IMR-90 (cell line): ENCODE measurements at regions not wholly inside any gene's neighbourhood (a gene's known extent, or its start where the extent isn't known, plus 50 kb on each side); places are given as distances from the start of the nearest gene placed in this dataset.

ENCODE experiments used
- ATAC-seq: fragments of 200-7000 bp; cut with Tn5 transposase; 2 replicates; pipeline ENCODE4 v1.9.1; 2020; ENCODE audit warnings: low read depth, mild to moderate bottlenecking, moderate library complexity
- BruUV-seq: library from RNA; stranded (reverse); fragments of 400-500 nt; replicated peaks from 2 replicates; lab custom pipeline; 2021; lab: Mats Ljungman, UMichigan
- CTCF ChIA-PET: fragments of 300-600 bp; formaldehyde crosslinking; extraction: SDS; loops from one replicate; lab custom pipeline; 2021; ENCODE audit warnings: antibody characterized with exemption; lab: Yijun Ruan, JAX
- POLR2A ChIA-PET: fragments of 300-600 bp; sonication (Branson Sonifier 250); formaldehyde crosslinking; loops from one replicate; lab custom pipeline; 2022; ENCODE audit warnings: antibody characterized with exemption; ENCODE audit not compliant: unreplicated experiment; lab: Charles Lee
- DNase-seq: peaks from one replicate; pipeline ENCODE4 v3.0.0; 2013
- H2AFZ ChIP-seq: replicated peaks from 2 replicates; pipeline ENCODE3; 2013; ENCODE audit warnings: low read length, mild to moderate bottlenecking; ENCODE audit not compliant: poor library complexity
- H2AK5ac ChIP-seq: 2 replicates; pipeline ENCODE4 v1.6.1; 2013; ENCODE audit warnings: low read depth, low read length, inconsistent platforms
- H2AK9ac ChIP-seq: replicated peaks from 2 replicates; pipeline ENCODE3; 2013; ENCODE audit warnings: mild to moderate bottlenecking, low read depth, low read length, moderate library complexity; ENCODE audit not compliant: poor library complexity
- H2BK120ac ChIP-seq: 2 replicates; pipeline ENCODE4 v1.6.1; 2013; ENCODE audit warnings: low read depth, low read length, inconsistent platforms
- H2BK15ac ChIP-seq: 3 replicates; pipeline ENCODE4 v1.6.1; 2013; ENCODE audit warnings: low read depth, low read length, inconsistent platforms
- H2BK20ac ChIP-seq: 2 replicates; pipeline ENCODE4 v1.6.1; 2013; ENCODE audit warnings: low read depth, mild to moderate bottlenecking, inconsistent platforms, low read length, moderate library complexity
- H2BK5ac ChIP-seq: 2 replicates; pipeline ENCODE4 v1.6.1; 2013; ENCODE audit warnings: mild to moderate bottlenecking, low read depth, low read length, inconsistent platforms; ENCODE audit not compliant: poor library complexity, severe bottlenecking
- H3K14ac ChIP-seq: replicated peaks from 2 replicates; pipeline ENCODE4 v1.6.1; 2013; ENCODE audit warnings: low read depth, low read length, inconsistent platforms
- H3K18ac ChIP-seq: 2 replicates; pipeline ENCODE4 v1.6.1; 2013; ENCODE audit warnings: low read depth, low read length, control low read depth
- H3K23ac ChIP-seq: 2 replicates; pipeline ENCODE4 v1.6.1; 2013; ENCODE audit warnings: low read depth, low read length, inconsistent platforms
- H3K27ac ChIP-seq: 2 replicates; pipeline ENCODE4 v1.5.1; 2013; ENCODE audit warnings: mild to moderate bottlenecking, control low read depth, low read length; ENCODE audit not compliant: insufficient read depth
- H3K27me3 ChIP-seq: 2 replicates; pipeline ENCODE4 v1.6.1; 2013; ENCODE audit warnings: low read length; ENCODE audit not compliant: control insufficient read depth, insufficient read depth
- H3K36me3 ChIP-seq: 2 replicates; pipeline ENCODE4 v1.6.1; 2013; ENCODE audit warnings: low read length, mixed read lengths; ENCODE audit not compliant: control insufficient read depth, insufficient read depth
- H3K4ac ChIP-seq: 2 replicates; pipeline ENCODE4 v1.6.1; 2013; ENCODE audit warnings: low read depth, low read length, inconsistent platforms
- H3K4me1 ChIP-seq: 2 replicates; pipeline ENCODE4 v1.6.1; 2013; ENCODE audit warnings: low read length, mixed read lengths; ENCODE audit not compliant: control insufficient read depth, insufficient read depth
- H3K4me2 ChIP-seq: 2 replicates; pipeline ENCODE4 v1.6.1; 2013; ENCODE audit warnings: low read depth, mild to moderate bottlenecking, control low read depth, low read length, moderate library complexity
- H3K4me3 ChIP-seq: 2 replicates; pipeline ENCODE4 v1.5.1; 2013; ENCODE audit warnings: low read depth, mild to moderate bottlenecking, control low read depth, low read length, moderate library complexity; ENCODE audit not compliant: insufficient read depth
- H3K56ac ChIP-seq: 2 replicates; pipeline ENCODE4 v1.6.1; 2013; ENCODE audit warnings: low read length, inconsistent platforms; ENCODE audit not compliant: insufficient read depth; ENCODE audit errors: extremely low read depth
- H3K79me1 ChIP-seq, 2 experiments: 2 replicates each; pipeline ENCODE4 v1.6.1; 2013; ENCODE audit warnings: low read length in 2 of 2, inconsistent platforms in 1 of 2, low read depth in 1 of 2
- H3K9ac ChIP-seq: 2 replicates; pipeline ENCODE4 v1.6.1; 2013; ENCODE audit warnings: low read depth, low read length, control low read depth
- H3K9me1 ChIP-seq: 2 replicates; pipeline ENCODE4 v1.6.1; 2013; ENCODE audit warnings: low read length, inconsistent platforms; ENCODE audit not compliant: insufficient read depth
- H3K9me3 ChIP-seq: 2 replicates; pipeline ENCODE4 v1.6.1; 2013; ENCODE audit warnings: low read length; ENCODE audit not compliant: control insufficient read depth, insufficient read depth
- H4K20me1 ChIP-seq: 2 replicates; pipeline ENCODE4 v1.6.1; 2013; ENCODE audit warnings: low read length, inconsistent platforms; ENCODE audit not compliant: insufficient read depth
- H4K5ac ChIP-seq: 2 replicates; pipeline ENCODE4 v1.6.1; 2013; ENCODE audit warnings: mild to moderate bottlenecking, low read depth, low read length, control low read depth
- H4K8ac ChIP-seq, 2 experiments: 2 replicates each; pipeline ENCODE4 v1.6.1; 2013; ENCODE audit warnings: low read depth in 2 of 2, low read length in 2 of 2, control low read depth in 1 of 2, inconsistent platforms in 1 of 2
- H4K91ac ChIP-seq: 2 replicates; pipeline ENCODE4 v1.6.1; 2013; ENCODE audit warnings: low read depth, low read length, inconsistent platforms; ENCODE audit not compliant: insufficient read depth
- BHLHE40 ChIP-seq: fragments of 150-350 bp; IDR thresholded peaks from 2 replicates; pipeline ENCODE4 v1.6.1; 2016; ENCODE audit warnings: mild to moderate bottlenecking, low read depth, low read length
- CHD1 ChIP-seq: IDR thresholded peaks from 2 replicates; pipeline ENCODE4 v1.6.1; 2012; ENCODE audit warnings: low read depth, low read length, improper control_type of control experiment
- ELK1 ChIP-seq: fragments of 150-350 bp; IDR thresholded peaks from 2 replicates; pipeline ENCODE4 v1.6.1; 2016; ENCODE audit warnings: low read depth, mild to moderate bottlenecking, low read length, moderate library complexity, borderline replicate concordance
- MAFK ChIP-seq: IDR thresholded peaks from 2 replicates; pipeline ENCODE4 v1.6.1; 2012; ENCODE audit warnings: low read depth, low read length, improper control_type of control experiment
- NFE2L2 ChIP-seq: fragments of 150-350 bp; IDR thresholded peaks from 2 replicates; pipeline ENCODE4 v1.6.1; 2016; ENCODE audit warnings: low read depth, mild to moderate bottlenecking, low read length
- SMC3 ChIP-seq: fragments of 150-350 bp; IDR thresholded peaks from 2 replicates; pipeline ENCODE4 v1.6.1; 2016; ENCODE audit warnings: low read depth, mild to moderate bottlenecking, antibody characterized with exemption, low read length, moderate library complexity
- dilution Hi-C: fragments of 300-500 bp; cut with HindIII; formaldehyde crosslinking; loops from one replicate; pipeline ENCODE4 v1.14.3; 2018; ENCODE audit warnings: low sequenced_read_pairs; ENCODE audit not compliant: unreplicated experiment
- in situ Hi-C: fragments of 300-500 bp; cut with MboI; formaldehyde crosslinking; loops from 3 replicates; pipeline ENCODE4 v1.14.3; 2019; ENCODE audit warnings: low sequenced_read_pairs, inconsistent platforms, mixed read lengths
- intact Hi-C: fragments of 100-400 bp; cut with micrococcal nuclease; formaldehyde crosslinking; loops from 2 replicates; pipeline ENCODE4 v1.10.0; 2022

GRCh38 chr2:48065096-48065495 is 158.8 kb upstream of the FBXO11 start:
- no peak for ATAC-seq

More at GRCh38 chr2:48065096-48065495, 158.8 kb upstream of the FBXO11 start:
- Histone ChIP-seq H3K4me1 (no peaks in the 10 kb centered on the region), H2BK5ac (no peak overlapping the region), H3K4me2 (no peak overlapping the region), H3K27me3 (peaks cover 7% of the 10 kb centered on the region), H3K9me1 (no peaks in the 10 kb centered on the region), H4K8ac (no peak overlapping the region), H4K5ac (no peak overlapping the region), H4K20me1 (no peaks in the 10 kb centered on the region), H3K23ac (no peak overlapping the region), H3K14ac (no peak overlapping the region), H3K36me3 (no peaks in the 10 kb centered on the region), H2BK120ac (no peak overlapping the region), H3K18ac (no peak overlapping the region), H3K9ac (no peak overlapping the region), H2AFZ (no peak overlapping the region), H2AK5ac (no peak overlapping the region), H2AK9ac (no peak overlapping the region), H3K4me3 (no peak overlapping the region), H4K91ac (no peak overlapping the region), H2BK15ac (no peak overlapping the region), H3K9me3 (no peaks in the 10 kb centered on the region), H3K4ac (no peak overlapping the region), H3K79me1 (no peaks in the 10 kb centered on the region), H3K27ac (no peak overlapping the region), H2BK20ac (no peak overlapping the region), H3K56ac (no peak overlapping the region)
- intact Hi-C loops (no loop called here), in situ Hi-C loops (no loop called here), dilution Hi-C loops (no loop called here)
- DNase-seq = no peak
- CTCF ChIA-PET = no interaction called here
- POLR2A ChIA-PET = no interaction called here
- BruUV-seq = no TSS peak
- TF ChIP-seq CHD1 (no peak), SMC3 (no peak), ELK1 (no peak), MAFK (no peak), BHLHE40 (no peak), NFE2L2 (no peak)
